Parathyroid adenoma (tissue), 2 donors: ENCODE measurements at regions not wholly inside any gene's neighbourhood (a gene's known extent, or its start where the extent isn't known, plus 50 kb on each side); places are given as distances from the start of the nearest gene placed in this dataset.

Source experiments
- H2AFZ ChIP-seq: fragments of 300-600 bp; sonication (generic); one replicate; pipeline ENCODE4 v1.7.0; 2017; ENCODE audit warnings: antibody characterized with exemption, mild to moderate bottlenecking
- H3K27ac ChIP-seq: fragments of 300-600 bp; sonication (generic); one replicate; pipeline ENCODE4 v1.7.0; 2017
- H3K27me3 ChIP-seq: fragments of 300-600 bp; sonication (generic); one replicate; pipeline ENCODE4 v1.7.0; 2017; ENCODE audit warnings: low read length; ENCODE audit not compliant: control insufficient read depth, insufficient read depth
- H3K36me3 ChIP-seq: fragments of 300-600 bp; sonication (generic); one replicate; pipeline ENCODE4 v1.7.0; 2017; ENCODE audit warnings: low read length; ENCODE audit not compliant: control insufficient read depth, insufficient read depth
- H3K4me1 ChIP-seq: fragments of 300-600 bp; sonication (generic); one replicate; pipeline ENCODE4 v1.7.0; 2017; ENCODE audit warnings: control low read depth
- H3K4me2 ChIP-seq: fragments of 300-600 bp; sonication (generic); one replicate; pipeline ENCODE4 v1.7.0; 2017; ENCODE audit warnings: low read length
- H3K4me3 ChIP-seq: fragments of 300-600 bp; sonication (generic); one replicate; pipeline ENCODE4 v1.7.0; 2017; ENCODE audit warnings: low read depth, low read length
- H3K79me2 ChIP-seq: fragments of 300-600 bp; sonication (generic); one replicate; pipeline ENCODE4 v1.7.0; 2017; ENCODE audit warnings: control low read depth
- H3K9ac ChIP-seq: fragments of 300-600 bp; sonication (generic); one replicate; pipeline ENCODE4 v1.7.0; 2017; ENCODE audit warnings: mild to moderate bottlenecking
- H3K9me3 ChIP-seq: fragments of 300-600 bp; sonication (generic); one replicate; pipeline ENCODE4 v1.7.0; 2017; ENCODE audit warnings: low read length; ENCODE audit not compliant: control insufficient read depth
- TF ChIP-seq, protein P1 (sequence below): fragments of 300-600 bp; sonication (generic); IDR thresholded peaks from one replicate; pipeline ENCODE4 v1.7.0; 2017; ENCODE audit warnings: antibody characterized with exemption, mild to moderate bottlenecking
- donor health status: primary hyperparathyroidism.

DNA sequence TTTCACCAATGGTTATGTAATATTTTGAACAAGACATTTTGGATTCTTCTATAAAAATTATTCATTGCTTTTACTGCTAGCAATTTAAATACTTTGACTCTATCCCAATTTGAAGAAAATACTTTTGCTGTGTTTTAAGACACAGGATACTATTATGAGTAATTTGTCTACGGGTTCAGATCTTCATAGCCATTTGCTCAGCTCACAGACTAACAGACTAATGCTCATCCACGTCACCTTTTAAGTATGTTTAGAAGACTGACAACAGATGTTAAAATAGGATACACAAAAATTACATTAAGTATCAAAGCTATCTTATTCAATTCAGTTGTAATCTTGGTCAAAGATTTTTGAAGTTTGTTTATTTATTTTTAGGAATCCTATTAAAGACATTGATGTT is 251.3 kb upstream of the CHRM2 start:
- H3K4me1 ChIP-seq, result no peaks in the 10 kb centered on the region

DNA sequence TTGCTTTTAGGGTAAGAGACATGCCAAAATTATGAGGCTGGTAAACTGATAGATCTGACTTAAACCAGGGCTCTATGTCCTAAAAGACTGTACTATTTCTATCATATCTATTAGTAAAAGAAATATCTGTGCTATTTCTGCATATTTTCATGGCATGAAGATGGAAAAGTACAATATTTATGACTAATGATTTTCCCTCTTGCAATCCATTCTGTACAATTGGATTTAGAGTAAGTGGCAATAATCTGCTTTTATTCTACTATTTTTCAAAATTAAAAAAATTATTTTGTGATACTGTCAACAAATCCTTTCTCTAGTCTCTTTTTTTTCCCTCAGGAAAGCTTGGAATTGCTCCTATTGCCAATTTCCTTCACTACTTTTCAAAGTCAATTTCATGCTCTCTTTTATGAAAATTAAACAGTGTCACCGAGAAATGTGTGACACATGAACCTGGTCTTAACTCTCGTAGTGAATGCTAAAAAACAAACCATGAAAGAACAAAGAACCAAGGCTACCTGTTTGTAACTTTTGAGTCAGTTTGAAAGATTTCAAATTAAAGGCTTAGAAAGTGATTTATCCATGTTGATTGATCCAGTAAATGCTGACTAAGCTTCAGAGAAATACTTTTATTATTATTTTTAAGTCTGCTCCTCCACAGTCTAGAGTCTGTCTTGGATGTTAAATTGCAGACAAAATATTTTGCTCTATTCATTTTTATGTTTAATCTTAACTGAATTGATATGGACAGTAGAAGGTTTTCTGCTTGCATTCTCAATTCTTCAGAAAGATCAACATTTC is 262.7 kb upstream of the CHRM2 start:
- no peaks in the 10 kb centered on the region for H3K9me3 ChIP-seq
- TF ChIP-seq, protein P1, sequence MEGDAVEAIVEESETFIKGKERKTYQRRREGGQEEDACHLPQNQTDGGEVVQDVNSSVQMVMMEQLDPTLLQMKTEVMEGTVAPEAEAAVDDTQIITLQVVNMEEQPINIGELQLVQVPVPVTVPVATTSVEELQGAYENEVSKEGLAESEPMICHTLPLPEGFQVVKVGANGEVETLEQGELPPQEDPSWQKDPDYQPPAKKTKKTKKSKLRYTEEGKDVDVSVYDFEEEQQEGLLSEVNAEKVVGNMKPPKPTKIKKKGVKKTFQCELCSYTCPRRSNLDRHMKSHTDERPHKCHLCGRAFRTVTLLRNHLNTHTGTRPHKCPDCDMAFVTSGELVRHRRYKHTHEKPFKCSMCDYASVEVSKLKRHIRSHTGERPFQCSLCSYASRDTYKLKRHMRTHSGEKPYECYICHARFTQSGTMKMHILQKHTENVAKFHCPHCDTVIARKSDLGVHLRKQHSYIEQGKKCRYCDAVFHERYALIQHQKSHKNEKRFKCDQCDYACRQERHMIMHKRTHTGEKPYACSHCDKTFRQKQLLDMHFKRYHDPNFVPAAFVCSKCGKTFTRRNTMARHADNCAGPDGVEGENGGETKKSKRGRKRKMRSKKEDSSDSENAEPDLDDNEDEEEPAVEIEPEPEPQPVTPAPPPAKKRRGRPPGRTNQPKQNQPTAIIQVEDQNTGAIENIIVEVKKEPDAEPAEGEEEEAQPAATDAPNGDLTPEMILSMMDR, result no peak
- no peak overlapping the region for H3K9ac ChIP-seq
- no peak overlapping the region for H3K4me2 ChIP-seq
- no peaks in the 10 kb centered on the region for H3K36me3 ChIP-seq
- no peaks in the 10 kb centered on the region for H3K27me3 ChIP-seq
- H3K79me2 ChIP-seq, result no peaks in the 10 kb centered on the region
- no peak overlapping the region for H3K27ac ChIP-seq
- no peaks in the 10 kb centered on the region for H3K4me1 ChIP-seq
- no peak overlapping the region for H3K4me3 ChIP-seq
- H2AFZ ChIP-seq, result no peak overlapping the region

More for the DNA sequence above, 251.3 kb upstream of the CHRM2 start:
- Histone ChIP-seq H3K4me2 (no peak overlapping the region), H3K79me2 (no peaks in the 10 kb centered on the region), H3K4me3 (no peak overlapping the region), H3K27ac (no peak overlapping the region), H3K36me3 (no peaks in the 10 kb centered on the region), H3K9me3 (no peaks in the 10 kb centered on the region), H3K27me3 (no peaks in the 10 kb centered on the region), H2AFZ (no peak overlapping the region), H3K9ac (no peak overlapping the region)
- TF ChIP-seq, protein P1, result no peak

DNA sequence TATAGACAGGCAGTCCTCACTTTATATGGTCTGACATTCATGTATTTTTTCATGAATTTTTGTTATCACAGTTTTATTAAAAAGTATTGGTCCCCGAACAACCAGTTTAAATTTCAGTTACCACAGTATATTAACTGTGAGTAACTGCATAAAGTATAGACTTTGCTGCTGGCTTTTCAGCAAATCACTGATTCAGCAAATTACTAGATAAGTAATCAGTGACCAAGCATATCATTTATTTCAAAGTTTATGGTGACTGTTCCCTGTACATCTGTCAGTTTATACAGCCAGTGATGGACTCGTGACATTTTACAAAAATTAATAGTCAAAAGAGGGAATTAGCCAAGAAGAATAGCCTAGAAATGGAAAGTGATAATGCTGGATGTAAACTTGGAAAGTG is 266.7 kb upstream of the CHRM2 start:
- H3K79me2 ChIP-seq, result no peaks in the 10 kb centered on the region
- H3K9ac ChIP-seq, result no peak overlapping the region
- H3K4me3 ChIP-seq, result no peak overlapping the region
- H3K27ac ChIP-seq, result no peak overlapping the region
- no peak overlapping the region for H2AFZ ChIP-seq
- no peaks in the 10 kb centered on the region for H3K9me3 ChIP-seq
- H3K27me3 ChIP-seq, result no peaks in the 10 kb centered on the region
- no peaks in the 10 kb centered on the region for H3K4me1 ChIP-seq
- H3K4me2 ChIP-seq, result no peak overlapping the region
- TF ChIP-seq, protein P1, result no peak
- no peaks in the 10 kb centered on the region for H3K36me3 ChIP-seq

DNA sequence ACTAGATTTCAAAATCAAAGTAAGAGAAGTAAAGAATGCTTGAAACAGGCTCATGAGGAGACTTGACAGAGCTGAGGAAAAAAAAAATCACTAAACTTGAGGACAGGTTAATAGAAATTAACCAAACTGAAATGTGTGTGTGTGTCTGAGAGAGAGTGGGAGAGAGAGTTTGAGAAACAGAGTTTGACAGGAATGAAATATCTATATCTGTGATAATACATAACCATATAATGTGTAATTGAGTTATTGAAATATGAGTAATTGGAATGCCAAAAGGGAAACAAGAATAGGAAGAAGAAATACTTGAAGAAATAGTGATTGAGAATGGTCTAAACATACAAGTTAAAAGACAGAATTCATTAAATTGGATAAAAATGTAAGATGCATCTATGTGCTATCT is 268.0 kb upstream of the CHRM2 start:
- Histone ChIP-seq H3K79me2 (no peaks in the 10 kb centered on the region), H3K4me3 (no peak overlapping the region), H3K36me3 (no peaks in the 10 kb centered on the region), H3K9me3 (no peaks in the 10 kb centered on the region), H2AFZ (no peak overlapping the region), H3K9ac (no peak overlapping the region), H3K27me3 (no peaks in the 10 kb centered on the region), H3K27ac (no peak overlapping the region), H3K4me1 (no peaks in the 10 kb centered on the region), H3K4me2 (no peak overlapping the region)
- TF ChIP-seq, protein P1, result no peak

DNA sequence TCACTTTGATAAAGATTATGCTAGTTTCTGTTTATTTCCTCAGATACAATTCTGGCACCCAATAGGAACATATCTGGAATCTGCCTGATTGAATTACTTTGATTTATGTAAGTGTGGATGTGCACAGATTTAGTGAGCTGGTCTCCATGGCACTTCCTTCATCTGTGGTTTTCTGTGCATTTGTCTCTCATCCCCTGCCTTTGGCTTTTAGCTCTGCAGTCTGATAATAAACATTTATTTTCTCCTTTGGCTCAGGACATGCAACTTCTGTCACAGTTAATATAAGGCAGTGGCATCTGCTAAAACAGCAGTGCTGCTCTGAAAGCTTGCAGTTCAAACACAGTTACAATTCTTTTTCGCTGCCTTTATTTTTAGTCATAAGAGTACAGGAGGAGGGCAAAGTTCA is 273.7 kb upstream of the CHRM2 start:
- Histone ChIP-seq H3K36me3 (no peaks in the 10 kb centered on the region), H3K4me1 (no peaks in the 10 kb centered on the region), H2AFZ (no peak overlapping the region), H3K27me3 (no peaks in the 10 kb centered on the region), H3K9ac (no peak overlapping the region), H3K4me3 (no peak overlapping the region), H3K9me3 (no peaks in the 10 kb centered on the region), H3K27ac (no peak overlapping the region), H3K79me2 (no peaks in the 10 kb centered on the region), H3K4me2 (no peak overlapping the region)
- TF ChIP-seq, protein P1, result no peak
